GM19397 (cell line): ENCODE measurements at regions not wholly inside any gene's neighbourhood (a gene's known extent, or its start where the extent isn't known, plus 50 kb on each side); places are given as distances from the start of the nearest gene placed in this dataset.
"Not testable (repeated sequence)": the region's sequence is repeated elsewhere in the genome, so short reads cannot be mapped to it uniquely, and the experiment has no call there.

ENCODE experiments used
- ATAC-seq: cut with Tn5 transposase; IDR thresholded peaks from one replicate; pipeline ENCODE4 v1.9.1; 2021; ENCODE audit warnings: mild to moderate bottlenecking, moderate library complexity; ENCODE audit not compliant: unreplicated experiment

DNA sequence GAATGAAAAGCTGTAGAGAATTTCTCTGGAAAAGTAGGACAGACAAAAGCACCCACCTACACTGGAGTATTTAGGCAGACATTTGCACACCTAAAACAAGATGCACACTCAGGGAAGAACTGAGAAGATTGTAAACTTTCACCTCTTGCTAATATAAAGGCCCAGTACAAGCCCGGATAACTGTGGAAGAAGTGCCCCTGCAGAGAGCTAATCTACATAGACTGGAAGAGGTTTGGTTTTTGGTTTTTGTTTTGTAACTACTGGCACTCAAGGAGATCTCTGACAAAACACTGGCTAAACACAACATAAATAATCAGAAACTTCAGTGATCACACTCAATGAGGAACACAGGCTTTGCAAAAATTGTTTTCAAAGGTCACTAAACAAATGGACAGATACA is 782.2 kb upstream of the SLC8A1 start:
- no peak for ATAC-seq

- ATAC-seq = peak; percentile 70
Observed at GRCh38 chr2:41241325-41242000, 789.6 kb upstream of the SLC8A1 start.

- ATAC-seq = no peak
Observed at GRCh38 chr2:41242001-41242331, 790.1 kb upstream of the SLC8A1 start.

DNA sequence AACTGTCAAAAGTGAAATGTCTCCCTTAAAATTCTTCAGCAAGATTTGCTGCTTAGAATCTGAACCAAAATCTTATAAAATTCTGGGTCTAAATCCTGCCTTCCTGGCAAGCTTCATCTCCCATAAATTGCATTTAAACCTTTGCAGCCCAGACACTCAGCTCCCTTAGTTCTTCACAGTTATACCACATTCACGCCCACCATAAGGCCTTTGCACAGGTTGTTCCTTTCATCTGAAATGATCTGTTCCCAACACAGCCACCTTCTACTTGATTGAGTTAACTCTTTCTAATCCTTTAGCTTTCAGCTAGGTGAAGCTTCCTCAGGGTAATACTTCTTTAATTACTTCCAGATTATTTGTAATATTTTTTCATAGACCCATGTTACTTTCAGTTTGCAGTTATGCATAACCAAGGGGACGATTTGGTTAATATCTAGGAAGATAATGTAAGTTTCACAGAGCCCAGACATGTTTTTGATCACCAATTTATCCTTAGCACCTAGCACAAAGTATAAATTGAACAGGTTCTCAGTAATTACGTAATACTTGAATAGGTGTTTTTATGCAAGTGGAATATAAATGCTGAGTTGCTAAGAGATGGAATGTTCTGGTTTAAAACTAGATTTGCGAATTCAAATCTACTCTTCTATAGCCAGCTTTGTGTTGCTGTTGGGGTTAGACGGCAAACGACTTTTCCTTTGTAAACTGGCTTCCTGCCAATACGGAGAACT is 779.7 kb upstream of the PKDCC start:
- ATAC-seq = no peak

GRCh38 chr2:41283079-41283775 is 764.6 kb upstream of the PKDCC start:
- no peak for ATAC-seq

DNA sequence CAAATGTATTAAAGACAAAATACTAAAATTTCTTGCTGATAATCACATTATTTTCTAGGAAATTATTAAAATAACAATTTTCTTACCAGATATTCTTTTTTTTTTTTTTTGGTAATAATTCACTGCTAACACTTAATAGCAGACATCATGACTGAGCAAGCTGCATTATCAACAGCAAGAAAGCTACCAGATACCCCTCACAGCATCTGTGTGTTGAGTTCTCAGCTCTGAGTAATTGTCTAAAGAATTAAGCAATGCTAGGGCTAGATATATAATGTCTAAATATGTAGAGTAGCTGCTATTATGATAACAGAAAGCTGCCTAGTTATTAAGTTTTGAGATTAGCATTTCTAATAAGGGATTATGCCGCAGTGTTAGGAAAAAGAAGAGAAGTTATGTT is 754.3 kb upstream of the PKDCC start:
- ATAC-seq = no peak

GRCh38 chr2:41294331-41294730 is 753.5 kb upstream of the PKDCC start:
- no peak for ATAC-seq

DNA sequence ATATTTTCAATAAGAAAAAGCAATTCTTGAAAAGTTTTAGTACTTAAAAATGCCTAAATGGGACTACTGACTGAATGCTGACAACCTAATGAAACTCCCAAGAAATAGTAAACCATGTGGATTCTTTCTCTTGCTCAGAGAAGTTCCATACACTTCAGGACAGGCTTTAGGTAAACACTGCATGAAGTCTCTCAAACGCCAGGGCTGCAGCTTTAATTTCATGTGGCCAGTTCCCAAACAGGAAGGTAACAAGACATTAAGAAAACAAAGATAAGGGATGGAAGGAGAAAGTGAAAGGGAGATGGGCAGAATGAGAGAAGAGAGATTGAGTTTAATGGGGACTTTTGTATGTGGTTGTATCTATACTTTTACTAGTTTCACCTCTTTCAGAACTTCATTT is 734.7 kb upstream of the PKDCC start:
- ATAC-seq = no peak

DNA sequence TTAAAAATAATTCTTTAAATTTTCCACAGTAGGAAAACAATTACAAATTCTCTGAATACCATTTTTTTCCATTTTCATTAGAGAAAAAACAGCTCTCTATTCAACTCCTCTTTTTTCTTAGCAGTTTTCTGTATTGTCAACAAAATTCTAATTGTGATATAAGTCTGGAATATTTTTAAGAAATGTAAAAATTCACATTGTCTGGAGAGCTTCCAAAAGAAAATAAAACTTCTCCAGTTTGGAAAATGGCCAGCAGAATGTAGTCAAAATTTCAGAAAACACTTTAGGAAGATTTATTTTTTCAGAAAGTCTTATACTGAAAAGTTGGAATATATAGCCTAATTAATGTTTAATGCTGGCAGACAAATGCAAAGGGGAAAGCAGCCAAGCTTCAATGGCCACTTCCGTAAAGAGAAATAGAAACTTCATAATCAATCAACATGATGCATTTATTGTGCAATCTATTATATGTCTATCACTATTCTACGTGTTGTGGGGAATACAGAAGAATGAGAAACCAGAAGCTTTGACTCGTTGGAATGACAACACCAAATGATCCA is 733.2 kb upstream of the PKDCC start:
- no peak for ATAC-seq

DNA sequence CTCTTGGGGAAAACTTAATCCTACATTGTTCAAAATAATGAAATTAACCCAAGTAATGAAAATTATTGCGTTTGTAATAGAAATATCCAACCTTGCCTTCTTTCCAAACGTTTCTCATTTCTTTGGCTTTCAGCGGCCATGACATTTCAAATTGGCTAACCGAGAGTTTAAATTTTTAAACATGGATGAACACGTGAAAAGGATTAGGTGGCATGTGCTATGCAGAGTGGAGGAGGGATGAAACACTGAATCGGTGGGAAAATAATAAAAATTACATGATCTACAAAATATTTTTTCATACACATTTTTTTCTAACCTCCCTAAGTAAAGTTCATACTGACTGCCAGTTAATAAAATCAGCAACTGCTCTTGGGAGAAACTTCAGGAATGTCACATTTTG is 728.4 kb upstream of the PKDCC start:
- ATAC-seq = no peak

DNA sequence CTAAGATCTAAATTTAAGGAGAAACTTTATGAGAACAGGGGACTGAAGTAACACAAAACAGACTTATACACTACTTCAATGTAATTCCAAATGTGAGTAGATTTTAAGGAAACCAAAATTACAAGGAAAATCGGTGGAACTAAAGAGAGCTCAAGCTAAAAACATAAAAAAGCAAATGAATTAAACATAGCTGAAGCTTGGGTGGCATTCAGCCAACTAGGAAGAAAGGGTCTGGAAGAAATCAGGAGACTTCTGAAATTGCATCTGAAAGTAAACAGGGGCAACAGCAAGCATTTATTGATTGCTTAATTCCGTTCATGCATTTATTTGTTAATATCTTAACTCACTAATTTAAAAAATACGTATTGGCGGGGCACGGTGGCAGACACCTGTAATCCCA is 727.3 kb upstream of the PKDCC start:
- no peak for ATAC-seq

- no peak for ATAC-seq
Observed at GRCh38 chr2:41321351-41321750, 726.5 kb upstream of the PKDCC start.

GRCh38 chr2:41326851-41327250 is 721.0 kb upstream of the PKDCC start:
- no peak for ATAC-seq

GRCh38 chr2:41329040-41329439 is 718.8 kb upstream of the PKDCC start:
- no peak for ATAC-seq

DNA sequence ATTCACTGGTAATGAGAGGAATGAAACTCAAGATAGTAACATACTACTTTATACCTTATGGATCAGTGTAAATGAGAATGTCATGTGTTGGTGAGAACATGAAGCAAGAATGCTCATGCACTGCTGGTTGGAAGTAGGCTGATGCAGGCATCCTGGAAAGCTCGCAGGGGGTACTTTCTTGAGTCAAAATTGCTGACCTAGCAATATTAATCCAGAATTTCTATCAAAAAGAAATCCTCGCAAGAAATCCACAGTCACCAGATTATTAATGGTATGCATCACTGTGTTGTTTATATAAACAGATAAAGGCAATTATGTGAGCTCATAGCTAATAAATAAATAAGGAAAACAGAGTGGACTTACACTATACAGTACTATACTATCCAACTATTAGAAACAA is 713.7 kb upstream of the PKDCC start:
- no peak for ATAC-seq

DNA sequence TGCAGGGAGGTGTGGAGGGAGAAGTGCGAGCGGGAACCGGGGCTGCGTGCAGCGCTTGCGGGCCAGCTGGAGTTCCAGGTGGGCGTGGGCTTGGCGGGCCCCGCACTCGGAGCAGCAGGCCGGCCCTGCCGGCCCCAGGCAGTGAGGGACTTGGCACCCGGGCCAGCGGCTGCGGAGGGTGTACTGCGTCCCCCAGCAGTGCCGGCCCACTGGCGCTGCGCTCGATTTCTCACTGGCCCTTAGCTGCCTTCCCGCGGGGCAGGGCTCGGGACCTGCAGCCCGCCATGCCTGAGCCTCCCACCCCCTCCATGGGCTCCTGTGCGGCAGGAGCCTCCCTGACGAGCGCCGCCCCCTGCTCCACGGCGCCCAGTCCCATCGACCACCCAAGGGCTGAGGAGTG is 712.2 kb upstream of the PKDCC start:
- ATAC-seq = not testable (repeated sequence)

GRCh38 chr2:41337956-41338355 is 709.9 kb upstream of the PKDCC start:
- ATAC-seq = no peak

DNA sequence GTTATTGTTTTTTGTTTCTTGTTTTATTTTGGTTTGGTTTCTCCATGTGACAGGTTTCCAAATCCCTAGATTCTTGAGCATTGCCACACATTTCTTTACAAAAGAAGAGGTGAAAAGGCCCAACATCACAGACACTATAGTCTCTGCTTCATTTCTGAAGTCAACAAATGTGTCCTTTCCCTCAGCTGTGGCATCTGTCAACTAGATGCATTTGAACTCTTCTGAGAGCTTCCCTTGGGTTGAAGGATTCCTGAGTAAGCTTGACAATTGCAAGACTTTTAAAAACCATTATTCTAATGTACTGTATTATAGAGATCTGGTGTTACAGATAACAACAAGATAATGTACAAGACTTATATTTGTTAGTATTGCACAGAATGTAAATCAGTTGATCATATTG is 703.3 kb upstream of the PKDCC start:
- ATAC-seq = no peak

DNA sequence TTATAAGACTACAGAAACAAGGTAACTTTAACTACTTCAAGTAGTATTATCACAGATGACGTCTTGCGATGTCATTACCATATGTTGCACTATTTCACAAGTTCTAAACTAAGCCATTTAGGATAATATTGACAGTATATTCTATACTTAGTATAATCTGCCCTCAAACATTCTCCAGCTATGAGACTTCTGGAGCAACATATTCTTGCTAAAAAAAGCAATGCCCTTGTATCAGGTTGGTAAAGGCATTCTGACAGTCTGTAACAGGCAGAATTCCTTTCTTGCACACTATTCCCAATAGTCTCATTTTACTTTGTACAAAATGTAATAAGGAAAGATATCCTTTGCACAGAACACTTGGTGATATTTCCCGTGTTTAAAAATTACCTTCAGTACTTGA is 694.8 kb upstream of the PKDCC start:
- ATAC-seq = no peak

DNA sequence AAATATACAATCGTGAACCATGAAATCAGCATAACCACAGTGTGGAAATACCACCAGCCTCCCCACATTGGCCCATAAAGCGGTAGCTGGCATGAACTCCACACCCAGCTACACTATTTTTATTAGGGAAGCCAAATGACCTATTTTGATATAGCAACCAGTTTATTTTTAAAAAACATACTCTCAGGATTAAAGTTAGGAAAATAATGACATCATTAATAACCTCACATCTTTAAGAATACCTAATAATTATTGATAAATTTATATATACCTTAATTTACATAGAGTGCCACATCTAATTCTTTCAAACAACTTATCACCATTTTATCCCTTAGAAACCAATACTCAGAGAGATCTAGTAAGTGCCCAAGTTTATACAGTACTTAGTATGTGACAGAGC is 692.0 kb upstream of the PKDCC start:
- ATAC-seq = no peak

DNA sequence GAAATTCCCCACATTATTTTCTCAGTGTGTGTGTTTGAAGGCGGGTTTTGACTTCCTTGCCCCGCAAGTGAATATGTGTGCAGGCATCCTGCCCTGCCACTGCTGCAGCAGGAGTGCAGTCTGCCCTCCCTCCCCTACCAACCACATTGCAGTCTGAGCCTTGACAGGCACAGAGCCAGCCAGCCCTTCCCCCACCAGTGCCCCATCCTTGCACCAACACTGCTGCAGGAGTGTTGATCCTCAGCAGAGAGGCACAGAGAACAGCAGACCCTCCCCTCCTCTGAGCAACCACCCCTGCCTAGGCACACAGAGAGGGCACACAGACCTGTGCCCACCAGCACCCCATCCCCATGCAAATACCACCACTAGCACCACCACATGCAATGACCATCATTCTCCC is 683.0 kb upstream of the PKDCC start:
- ATAC-seq = no peak

DNA sequence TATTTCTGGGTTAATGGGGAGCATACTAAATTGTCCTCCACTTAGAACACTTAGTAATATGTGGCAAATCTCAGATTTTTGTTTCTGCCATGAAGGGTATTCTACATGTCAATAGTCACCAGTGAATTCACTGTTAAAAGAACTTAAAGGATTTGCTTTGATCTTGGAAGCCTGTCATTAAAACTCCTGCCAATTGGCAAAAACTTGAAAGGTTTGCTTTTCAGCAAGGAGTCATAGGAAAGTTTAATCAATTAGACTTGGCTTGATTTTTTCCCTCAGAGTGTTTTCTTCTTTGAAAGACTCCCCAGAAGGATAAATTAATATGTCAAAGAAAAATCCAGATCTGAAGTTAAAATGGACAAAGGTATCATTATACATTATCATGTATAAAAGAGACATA is 671.9 kb upstream of the PKDCC start:
- ATAC-seq = no peak
